HG02885 (cell line): ENCODE measurements at regions not wholly inside any gene's neighbourhood (a gene's known extent, or its start where the extent isn't known, plus 50 kb on each side); places are given as distances from the start of the nearest gene placed in this dataset.
"Not testable (repeated sequence)": the region's sequence is repeated elsewhere in the genome, so short reads cannot be mapped to it uniquely, and the experiment has no call there.

Source experiments
- ATAC-seq: cut with Tn5 transposase; IDR thresholded peaks from one replicate; pipeline ENCODE4 v1.9.1; 2021; ENCODE audit warnings: mild to moderate bottlenecking; ENCODE audit not compliant: unreplicated experiment, poor library complexity

DNA sequence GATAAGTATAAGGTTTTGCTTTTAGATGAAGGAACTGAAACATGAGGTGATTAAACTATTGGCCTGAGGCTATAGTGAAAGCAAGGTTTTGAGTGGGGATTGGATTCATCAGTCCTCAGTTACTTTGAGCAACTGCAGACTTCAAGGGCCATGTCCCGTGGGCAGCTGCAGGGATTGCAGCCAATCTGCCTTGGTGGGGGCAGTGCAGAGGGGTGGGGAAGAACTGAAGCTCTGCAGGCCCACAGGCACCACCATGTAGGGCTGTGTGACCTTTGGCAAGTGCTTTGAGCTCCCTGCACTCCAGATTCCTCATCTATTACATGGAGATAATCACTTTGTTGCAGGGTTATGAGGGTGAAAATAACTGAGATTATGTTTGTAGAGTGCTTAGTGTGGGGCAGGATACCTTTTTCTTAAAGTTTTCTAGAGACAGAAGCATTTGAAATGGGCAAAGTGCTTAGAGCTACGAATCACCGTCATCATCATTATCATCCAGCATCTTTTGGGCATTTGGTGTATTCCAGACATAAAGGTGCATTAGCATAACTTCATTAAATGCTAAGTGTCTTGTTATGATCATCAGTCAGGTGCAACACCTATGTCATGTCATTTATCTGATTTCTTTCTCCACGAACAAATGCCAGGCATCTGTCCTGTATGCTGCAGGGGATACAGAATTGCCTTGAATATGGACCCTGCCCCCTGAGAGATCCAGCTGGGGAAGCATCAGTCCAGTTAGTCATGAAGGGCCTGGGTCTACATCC is 72.1 kb upstream of the TENM4 start:
- ATAC-seq: no peak

DNA sequence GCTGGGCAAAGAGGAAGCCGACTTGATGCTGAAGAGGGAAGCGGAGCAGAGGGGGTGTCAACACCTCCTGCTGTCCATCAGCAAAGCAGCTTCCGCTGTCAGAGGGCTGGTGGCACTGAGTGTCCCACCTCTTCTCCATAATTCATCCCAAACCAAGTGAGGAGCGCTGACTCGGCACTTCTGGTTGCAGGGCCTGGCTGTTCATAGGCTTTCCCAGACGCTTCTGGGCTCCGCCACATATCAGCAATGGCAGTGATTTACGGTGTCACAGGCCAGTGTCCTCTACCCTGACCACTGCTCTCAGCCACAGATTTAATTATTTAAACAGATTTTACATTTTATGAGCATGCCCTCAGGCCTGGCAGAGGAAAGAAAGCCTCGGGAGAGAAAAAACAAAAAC is 70.1 kb upstream of the TENM4 start:
- ATAC-seq: no peak

GRCh38 chr11:79508461-79508860 is 67.6 kb upstream of the TENM4 start:
- ATAC-seq: no peak

GRCh38 chr11:79507706-79508105 is 66.9 kb upstream of the TENM4 start:
- no peak for ATAC-seq

DNA sequence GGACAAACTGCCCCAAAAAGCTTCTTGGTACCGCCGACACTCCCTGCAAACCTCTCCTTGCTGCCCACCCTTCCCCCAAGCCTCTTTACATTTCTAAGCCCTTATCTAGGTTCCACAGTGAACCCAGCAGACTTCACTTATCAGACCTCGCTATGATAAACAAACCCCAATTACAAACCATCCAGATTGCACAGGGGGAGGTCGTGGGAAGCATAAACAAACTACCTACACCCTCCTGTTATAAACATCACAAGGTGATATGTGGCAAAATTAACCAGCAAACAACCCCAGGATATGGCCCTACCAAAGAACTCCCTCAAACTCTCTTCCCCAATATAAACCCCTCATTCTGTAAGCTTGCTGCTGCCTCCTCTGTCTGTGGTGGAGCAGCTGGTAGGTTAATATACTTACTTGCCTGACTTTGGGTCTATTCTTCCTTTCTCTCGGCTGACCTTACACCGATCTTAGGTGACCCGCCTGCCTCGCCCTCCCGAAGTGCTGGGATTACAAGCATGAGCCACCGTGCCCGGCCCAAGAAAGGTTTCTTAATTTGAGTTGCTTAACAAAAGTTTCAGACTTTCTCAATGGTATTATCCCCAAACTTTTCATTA is 66.0 kb upstream of the TENM4 start:
- ATAC-seq: no peak

DNA sequence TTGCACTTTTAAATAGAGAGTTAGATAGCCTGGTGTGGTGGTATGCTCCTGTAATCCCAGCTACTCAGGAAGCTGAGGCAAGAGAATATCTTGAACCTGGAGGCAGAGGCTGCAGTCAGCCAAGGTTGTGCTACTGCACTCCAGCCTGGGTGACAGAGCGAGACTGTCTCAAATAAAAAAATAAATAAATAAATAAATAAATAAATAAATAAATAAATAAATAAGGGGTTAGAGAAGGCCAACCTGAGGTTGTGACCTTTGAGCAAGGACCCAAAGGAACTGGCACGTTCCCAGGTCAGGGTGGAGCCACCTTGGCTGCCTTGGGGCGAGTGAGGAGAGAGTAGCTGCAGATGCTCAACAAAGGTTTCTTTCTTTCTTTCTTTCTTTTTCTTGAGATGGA is 65.3 kb upstream of the TENM4 start:
- ATAC-seq: no peak

DNA sequence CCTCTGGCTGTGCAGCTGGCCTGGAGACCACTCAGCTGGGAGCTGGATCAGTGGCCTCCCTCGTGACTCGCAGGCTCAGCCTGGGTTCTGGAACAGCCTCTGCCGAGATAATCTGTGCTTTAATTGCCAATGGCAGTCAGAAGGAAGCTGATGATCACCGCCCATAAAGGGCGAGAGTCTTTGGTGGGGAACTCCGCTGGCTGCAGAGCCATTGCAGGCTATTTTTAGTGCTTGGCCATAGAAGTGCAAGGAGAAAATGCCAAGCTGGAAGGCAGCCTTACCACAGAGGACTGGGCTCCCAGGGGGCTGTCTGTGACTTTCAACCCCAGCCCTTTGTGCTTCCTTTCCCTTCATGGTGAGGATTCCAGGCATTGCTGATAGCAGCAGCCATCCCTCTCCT is 62.2 kb upstream of the TENM4 start:
- no peak for ATAC-seq

DNA sequence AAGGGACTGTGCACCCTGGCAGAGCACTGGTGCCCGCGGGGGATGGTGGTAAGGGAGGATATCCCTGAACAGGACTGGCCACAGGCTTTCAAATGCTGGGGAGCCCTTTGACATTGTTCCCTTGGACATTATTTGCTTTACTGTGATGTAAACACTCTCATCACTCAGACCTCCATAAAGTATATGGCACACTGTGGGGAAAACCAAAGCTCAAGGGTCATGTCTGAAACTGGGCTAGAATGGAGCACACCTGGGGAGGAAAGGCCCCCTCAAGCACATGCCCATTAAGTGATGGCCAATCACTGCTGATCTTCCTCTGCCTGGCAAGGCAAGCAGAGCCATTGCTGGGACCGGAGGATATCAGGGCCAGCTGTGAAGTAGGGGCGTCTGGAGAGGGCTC is 60.9 kb upstream of the TENM4 start:
- no peak for ATAC-seq

GRCh38 chr11:79499929-79500328 is 59.1 kb upstream of the TENM4 start:
- ATAC-seq: not testable (repeated sequence)

- ATAC-seq: no peak
Measured at GRCh38 chr11:79498667-79499066, 57.8 kb upstream of the TENM4 start.

DNA sequence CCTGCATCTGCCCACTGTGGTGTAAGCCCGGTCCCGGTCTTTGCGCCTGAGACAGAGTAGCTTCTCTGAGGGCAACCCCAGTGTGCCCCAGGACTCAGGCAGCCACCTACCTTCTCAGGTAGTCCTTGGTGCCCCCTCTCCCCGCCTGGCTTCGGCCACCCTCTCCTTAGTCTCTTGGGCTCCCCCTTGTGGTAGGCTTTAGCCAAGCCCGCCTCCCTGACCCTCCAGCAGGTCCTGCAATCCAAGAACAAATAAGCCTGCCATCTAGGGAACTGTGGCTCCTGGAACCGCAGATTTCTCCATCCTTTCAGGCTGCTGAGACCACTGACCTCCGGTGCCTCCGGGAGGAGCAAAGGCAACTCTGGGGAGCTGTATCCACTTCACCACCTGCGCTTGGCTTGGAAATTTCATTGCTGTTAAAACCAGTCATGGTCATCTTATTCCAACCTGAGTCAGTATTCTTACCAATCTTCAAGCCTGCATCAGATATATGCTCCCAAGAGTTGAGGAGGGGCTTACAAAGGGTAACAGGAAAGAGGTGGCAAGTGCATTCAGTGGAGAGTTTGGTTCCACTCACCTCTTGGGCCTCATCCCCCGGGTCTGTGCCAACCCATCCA is 52.8 kb upstream of the TENM4 start:
- ATAC-seq: peak; percentile 93

DNA sequence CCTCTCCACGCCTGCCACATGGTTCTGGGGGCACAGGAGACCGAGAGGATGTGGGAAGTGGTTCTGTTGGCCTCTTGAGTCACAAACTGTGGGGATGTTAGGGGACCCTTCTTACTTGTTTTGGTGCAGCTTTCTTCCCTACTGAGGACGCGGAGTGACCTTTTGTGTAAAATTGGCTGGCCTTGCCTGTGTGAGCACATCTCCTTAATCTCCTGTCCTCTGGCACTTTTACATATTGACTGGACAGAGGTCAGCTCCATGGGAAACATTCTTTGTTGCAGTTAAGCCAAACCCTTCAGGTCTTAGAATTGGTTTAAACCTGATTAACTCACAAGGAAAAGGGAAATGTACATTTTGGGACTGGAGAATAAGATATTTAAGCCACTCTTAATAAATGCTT is 51.2 kb upstream of the TENM4 start:
- ATAC-seq: no peak
